ENCODE measurements at regions not wholly inside any gene's neighbourhood (a gene's known extent, or its start where the extent isn't known, plus 50 kb on each side); places are given as distances from the start of the nearest gene placed in this dataset.
"Not testable (repeated sequence)": the region's sequence is repeated elsewhere in the genome, so short reads cannot be mapped to it uniquely, and the experiment has no call there.

- no peak overlapping the region for H3K4me3 ChIP-seq (ENCODE audit: low read depth, low read length)
- no peak for TF ChIP-seq CTCF (conservative IDR thresholded peaks at IDR 0.05; ENCODE audit: low read depth, low read length)
- DNase-seq (ENCODE audit: low read depth): no peak
Observed at GRCh38 chr19:28703400-28703956, 509.5 kb downstream of the UQCRFS1 start.

GRCh38 chr19:28701491-28701890 lies 511.5 kb downstream of the UQCRFS1 start:
- peak; percentile 72 for DNase-seq (ENCODE audit: low read depth)
- no peak overlapping the region for H3K4me3 ChIP-seq (ENCODE audit: low read depth, low read length)
- no peak for TF ChIP-seq CTCF (conservative IDR thresholded peaks at IDR 0.05; ENCODE audit: low read depth, low read length)

GRCh38 chr19:28700176-28700575 lies 512.8 kb downstream of the UQCRFS1 start:
- TF ChIP-seq CTCF (conservative IDR thresholded peaks at IDR 0.05; ENCODE audit: low read depth, low read length): no peak
- DNase-seq (ENCODE audit: low read depth): peak; percentile 29
- no peak overlapping the region for H3K4me3 ChIP-seq (ENCODE audit: low read depth, low read length)

- no peak overlapping the region for H3K4me3 ChIP-seq (ENCODE audit: low read depth, low read length)
- no peak for DNase-seq (ENCODE audit: low read depth)
- no peak for TF ChIP-seq CTCF (conservative IDR thresholded peaks at IDR 0.05; ENCODE audit: low read depth, low read length)
Observed at GRCh38 chr19:28697308-28697707, 515.6 kb downstream of the UQCRFS1 start.

- DNase-seq (ENCODE audit: low read depth): peak; percentile 68
- H3K4me3 ChIP-seq (ENCODE audit: low read depth, low read length): no peak overlapping the region
- TF ChIP-seq CTCF (conservative IDR thresholded peaks at IDR 0.05; ENCODE audit: low read depth, low read length): peak; percentile 10
Observed at GRCh38 chr19:28694812-28695211, 518.1 kb downstream of the UQCRFS1 start.

GRCh38 chr19:28691683-28692082 lies 521.3 kb downstream of the UQCRFS1 start:
- DNase-seq (ENCODE audit: low read depth): peak; percentile 34
- no peak for TF ChIP-seq CTCF (conservative IDR thresholded peaks at IDR 0.05; ENCODE audit: low read depth, low read length)
- H3K4me3 ChIP-seq (ENCODE audit: low read depth, low read length): no peak overlapping the region

GRCh38 chr19:28689464-28689863 lies 523.5 kb downstream of the UQCRFS1 start:
- DNase-seq (ENCODE audit: low read depth); H3K4me3 ChIP-seq (ENCODE audit: low read depth, low read length): not testable (repeated sequence)

Data from choroid plexus epithelial cell (primary cell).